AG10803 (cell line): ENCODE measurements at regions not wholly inside any gene's neighbourhood (a gene's known extent, or its start where the extent isn't known, plus 50 kb on each side); places are given as distances from the start of the nearest gene placed in this dataset.
A peak's percentile ranks its signal among the peaks of the same experiment; 100 is the strongest.

Source experiments
- DNase-seq: peaks from one replicate; pipeline ENCODE4 v3.0.0; 2010; ENCODE audit warnings: low read depth
- H3K4me3 ChIP-seq: 2 replicates; pipeline ENCODE4 v1.5.1; 2011; ENCODE audit warnings: mild to moderate bottlenecking, low read length, control low read depth
- CTCF ChIP-seq: conservative IDR thresholded peaks from 2 replicates; pipeline ENCODE4 v1.5.1; 2011; ENCODE audit warnings: mild to moderate bottlenecking, low read length, control low read depth, inconsistent platforms

GRCh38 chr15:96415513-96416217, 85.2 kb downstream of the NR2F2 start:
- no peak overlapping the region for H3K4me3 ChIP-seq
- TF ChIP-seq CTCF, result no peak
- DNase-seq, result no peak

- TF ChIP-seq CTCF, result no peak
- H3K4me3 ChIP-seq, result no peak overlapping the region
- DNase-seq, result no peak
These were observed 85.9 kb downstream of the NR2F2 start for GRCh38 chr15:96416218-96416933.

- no peak overlapping the region; the same call in 1 of the 2 replicates for H3K4me3 ChIP-seq
- no peak for TF ChIP-seq CTCF
- no peak for DNase-seq
These were observed 86.6 kb downstream of the NR2F2 start for GRCh38 chr15:96416934-96417759.

- DNase-seq, result no peak
- no peak for TF ChIP-seq CTCF
- H3K4me3 ChIP-seq, result no peak overlapping the region
These were observed 87.2 kb downstream of the NR2F2 start for GRCh38 chr15:96417760-96418130.

GRCh38 chr15:96418146-96418545, 87.6 kb downstream of the NR2F2 start:
- DNase-seq, result no peak
- TF ChIP-seq CTCF, result no peak
- no peak overlapping the region for H3K4me3 ChIP-seq

GRCh38 chr15:96421178-96421601, 90.7 kb downstream of the NR2F2 start:
- H3K4me3 ChIP-seq, result no peak overlapping the region
- peak; percentile 68 for DNase-seq
- TF ChIP-seq CTCF, result no peak

GRCh38 chr15:96422125-96422524, 91.6 kb downstream of the NR2F2 start:
- no peak overlapping the region for H3K4me3 ChIP-seq
- TF ChIP-seq CTCF, result no peak
- no peak for DNase-seq
